WTC11 (cell line): ENCODE measurements at regions not wholly inside any gene's neighbourhood (a gene's known extent, or its start where the extent isn't known, plus 50 kb on each side); places are given as distances from the start of the nearest gene placed in this dataset.

ENCODE experiments used
- ATAC-seq: fragments of 200-7000 bp; cut with Tn5 transposase; 2 replicates; pipeline ENCODE4 v1.10.0; 2021; ENCODE audit warnings: mild to moderate bottlenecking, moderate library complexity
- CTCF ChIA-PET: fragments of 300-600 bp; sonication (Branson Sonifier 250); formaldehyde crosslinking; loops from one replicate; lab custom pipeline; 2021; ENCODE audit warnings: antibody characterized with exemption; lab: Charles Lee
- POLR2A ChIA-PET: fragments of 350-600 bp; sonication (Branson Sonifier 250); formaldehyde crosslinking; loops from one replicate; lab custom pipeline; 2021; ENCODE audit warnings: antibody characterized with exemption; lab: Charles Lee
- DNase-seq: peaks from one replicate; pipeline ENCODE4 v3.0.0; 2021; ENCODE audit warnings: low spot score
- H3K27ac Mint-ChIP-seq: 2 replicates; pipeline ENCODE4 v1.8.0; 2021; ENCODE audit warnings: mixed read lengths
- H3K27me3 Mint-ChIP-seq: 2 replicates; pipeline ENCODE4 v1.8.0; 2021; ENCODE audit warnings: low read depth, mild to moderate bottlenecking, moderate library complexity, mixed read lengths
- H3K36me3 Mint-ChIP-seq: 2 replicates; pipeline ENCODE4 v1.8.0; 2021; ENCODE audit warnings: mixed read lengths
- H3K4me1 Mint-ChIP-seq: 2 replicates; pipeline ENCODE4 v1.8.0; 2022; ENCODE audit warnings: mixed read lengths
- H3K4me3 Mint-ChIP-seq: 2 replicates; pipeline ENCODE4 v1.8.0; 2021; ENCODE audit warnings: mild to moderate bottlenecking, moderate library complexity, mixed read lengths
- H3K9me3 Mint-ChIP-seq: 2 replicates; pipeline ENCODE4 v1.8.0; 2021; ENCODE audit warnings: mixed read lengths
- CBFB ChIP-seq: sonication (generic); formaldehyde crosslinking; IDR thresholded peaks from 2 replicates; pipeline ENCODE4 v1.8.1; 2022; ENCODE audit warnings: mild to moderate bottlenecking, low read depth, missing genetic modification reagents
- CDX4 ChIP-seq: fragments of 250-450 bp; sonication (Bioruptor Pico); IDR thresholded peaks from 2 replicates; pipeline ENCODE4 v1.9.0; 2021; ENCODE audit warnings: moderate library complexity, mild to moderate bottlenecking, inconsistent platforms, borderline replicate concordance
- CREM ChIP-seq: sonication (generic); formaldehyde crosslinking; IDR thresholded peaks from 2 replicates; pipeline ENCODE4 v1.8.1; 2022; ENCODE audit warnings: mild to moderate bottlenecking, missing genetic modification reagents, moderate library complexity
- E2F4 ChIP-seq: sonication (generic); formaldehyde crosslinking; IDR thresholded peaks from 2 replicates; pipeline ENCODE4 v1.8.1; 2022; ENCODE audit warnings: low read depth, mild to moderate bottlenecking, moderate library complexity, missing genetic modification reagents, borderline replicate concordance
- E2F5 ChIP-seq: sonication (generic); formaldehyde crosslinking; IDR thresholded peaks from 2 replicates; pipeline ENCODE4 v1.8.1; 2022; ENCODE audit warnings: mild to moderate bottlenecking, moderate library complexity, missing genetic modification reagents
- EMX1 ChIP-seq: fragments of 250-450 bp; sonication (Bioruptor Pico); IDR thresholded peaks from 2 replicates; pipeline ENCODE4 v1.8.0; 2021; ENCODE audit warnings: mild to moderate bottlenecking
- HMGXB4 ChIP-seq: sonication (generic); formaldehyde crosslinking; IDR thresholded peaks from 2 replicates; pipeline ENCODE4 v1.8.1; 2023; ENCODE audit warnings: mild to moderate bottlenecking, moderate library complexity, missing genetic modification reagents
- IRF1 ChIP-seq: sonication (generic); formaldehyde crosslinking; IDR thresholded peaks from 2 replicates; pipeline ENCODE4 v1.8.0; 2023; ENCODE audit warnings: missing genetic modification reagents
- MXD4 ChIP-seq: fragments of 250-450 bp; sonication (Bioruptor Pico); IDR thresholded peaks from 2 replicates; pipeline ENCODE4 v1.8.0; 2021; ENCODE audit warnings: mild to moderate bottlenecking, moderate library complexity, borderline replicate concordance
- NFE2L1 ChIP-seq: sonication (generic); formaldehyde crosslinking; IDR thresholded peaks from 2 replicates; pipeline ENCODE4 v1.8.1; 2023; ENCODE audit warnings: missing genetic modification reagents
- NFYB ChIP-seq: sonication (generic); formaldehyde crosslinking; conservative IDR thresholded peaks from 2 replicates; pipeline ENCODE4 v1.8.0; 2022; ENCODE audit warnings: low read depth, missing genetic modification reagents
- NR1H2 ChIP-seq: sonication (generic); formaldehyde crosslinking; IDR thresholded peaks from 2 replicates; pipeline ENCODE4 v1.9.0; 2021; ENCODE audit warnings: mild to moderate bottlenecking, moderate library complexity, missing genetic modification reagents
- NR3C1 ChIP-seq: sonication (generic); formaldehyde crosslinking; conservative IDR thresholded peaks from 2 replicates; pipeline ENCODE4 v1.8.1; 2023; ENCODE audit warnings: low read depth, mild to moderate bottlenecking, missing genetic modification reagents
- ZNF121 ChIP-seq: sonication (generic); formaldehyde crosslinking; IDR thresholded peaks from 2 replicates; pipeline ENCODE4 v1.8.0; 2023; ENCODE audit warnings: missing genetic modification reagents
- ZNF232 ChIP-seq: sonication (generic); formaldehyde crosslinking; IDR thresholded peaks from 2 replicates; pipeline ENCODE4 v1.8.0; 2022; ENCODE audit warnings: mild to moderate bottlenecking, missing genetic modification reagents
- ZNF317 ChIP-seq: sonication (generic); formaldehyde crosslinking; IDR thresholded peaks from 2 replicates; pipeline ENCODE4 v1.8.1; 2023; ENCODE audit warnings: low read depth, mild to moderate bottlenecking, moderate library complexity, missing genetic modification reagents, borderline replicate concordance
- ZNF423 ChIP-seq: fragments of 250-450 bp; sonication (Bioruptor Pico); IDR thresholded peaks from 2 replicates; pipeline ENCODE4 v2.1.2; 2022; ENCODE audit warnings: mild to moderate bottlenecking, moderate library complexity
- ZNF425 ChIP-seq: fragments of 250-450 bp; sonication (Bioruptor Pico); conservative IDR thresholded peaks from 2 replicates; pipeline ENCODE4 v1.9.0; 2021; ENCODE audit warnings: mild to moderate bottlenecking
- TF ChIP-seq, protein P1 (sequence below): sonication (generic); formaldehyde crosslinking; IDR thresholded peaks from 2 replicates; pipeline ENCODE4 v1.8.0; 2022; ENCODE audit warnings: mild to moderate bottlenecking, missing genetic modification reagents
- TF ChIP-seq, protein P2 (sequence below): sonication (generic); formaldehyde crosslinking; IDR thresholded peaks from 2 replicates; pipeline ENCODE4 v1.8.0; 2023; ENCODE audit warnings: missing genetic modification reagents, mild to moderate bottlenecking, borderline replicate concordance

GRCh38 chr12:91529829-91530228 lies 347.2 kb upstream of the DCN start:
- ChIA-PET CTCF (no interaction called here), POLR2A (no interaction called here)
- Mint-ChIP-seq H3K4me3 (no peak overlapping the region), H3K27me3 (no peaks in the 10 kb centered on the region), H3K27ac (no peak overlapping the region), H3K36me3 (no peaks in the 10 kb centered on the region), H3K9me3 (peaks cover 18% of the 10 kb centered on the region; the same call in 1 of the 2 replicates), H3K4me1 (no peaks in the 10 kb centered on the region)
- ATAC-seq (no peak), DNase-seq (no peak)
- TF ChIP-seq NFE2L1 (CRISPR knock-in tag) (no peak), HMGXB4 (CRISPR knock-in tag) (no peak), ZNF425 (no peak), NR1H2 (CRISPR knock-in tag) (no peak), ZNF317 (CRISPR knock-in tag) (no peak), CDX4 (CRISPR knock-in tag) (no peak)
- TF ChIP-seq, protein P1, sequence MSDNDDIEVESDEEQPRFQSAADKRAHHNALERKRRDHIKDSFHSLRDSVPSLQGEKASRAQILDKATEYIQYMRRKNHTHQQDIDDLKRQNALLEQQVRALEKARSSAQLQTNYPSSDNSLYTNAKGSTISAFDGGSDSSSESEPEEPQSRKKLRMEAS (CRISPR knock-in tag), result no peak

GRCh38 chr12:91523831-91524230 lies 341.2 kb upstream of the DCN start:
- H3K27ac Mint-ChIP-seq, result 0 out of 2 replicates have a peak overlapping the region, but pooled peaks have one; percentile 44
- H3K4me3 Mint-ChIP-seq, result no peak overlapping the region
- H3K36me3 Mint-ChIP-seq, result no peaks in the 10 kb centered on the region
- H3K27me3 Mint-ChIP-seq, result no peaks in the 10 kb centered on the region
- H3K4me1 Mint-ChIP-seq, result peaks cover 8% of the 10 kb centered on the region
- DNase-seq, result no peak
- CTCF ChIA-PET, result no interaction called here
- TF ChIP-seq ZNF423 (CRISPR knock-in tag) (peak; percentile 71), ZNF121 (CRISPR knock-in tag) (no peak)
- POLR2A ChIA-PET, result no interaction called here
- peak; percentile 96 for ATAC-seq
- H3K9me3 Mint-ChIP-seq, result peaks cover under 1% of the 10 kb centered on the region

GRCh38 chr12:91516695-91517047 lies 334.1 kb upstream of the DCN start:
- Mint-ChIP-seq H3K4me1 (peaks cover 31% of the 10 kb centered on the region), H3K27me3 (no peaks in the 10 kb centered on the region), H3K9me3 (peaks cover 9% of the 10 kb centered on the region), H3K27ac (no peak overlapping the region), H3K4me3 (no peak overlapping the region), H3K36me3 (no peaks in the 10 kb centered on the region)
- DNase-seq, result no peak
- ChIA-PET POLR2A (no interaction called here), CTCF (no interaction called here)
- no peak for ATAC-seq
- TF ChIP-seq E2F5 (CRISPR knock-in tag), result no peak
- TF ChIP-seq CREM (CRISPR knock-in tag), result no peak
- TF ChIP-seq ZNF423 (CRISPR knock-in tag), result no peak
- TF ChIP-seq IRF1 (CRISPR knock-in tag), result no peak
- no peak for TF ChIP-seq ZNF317 (CRISPR knock-in tag)
- no peak for TF ChIP-seq NFYB
- no peak for TF ChIP-seq ZNF232
- TF ChIP-seq, protein P2, sequence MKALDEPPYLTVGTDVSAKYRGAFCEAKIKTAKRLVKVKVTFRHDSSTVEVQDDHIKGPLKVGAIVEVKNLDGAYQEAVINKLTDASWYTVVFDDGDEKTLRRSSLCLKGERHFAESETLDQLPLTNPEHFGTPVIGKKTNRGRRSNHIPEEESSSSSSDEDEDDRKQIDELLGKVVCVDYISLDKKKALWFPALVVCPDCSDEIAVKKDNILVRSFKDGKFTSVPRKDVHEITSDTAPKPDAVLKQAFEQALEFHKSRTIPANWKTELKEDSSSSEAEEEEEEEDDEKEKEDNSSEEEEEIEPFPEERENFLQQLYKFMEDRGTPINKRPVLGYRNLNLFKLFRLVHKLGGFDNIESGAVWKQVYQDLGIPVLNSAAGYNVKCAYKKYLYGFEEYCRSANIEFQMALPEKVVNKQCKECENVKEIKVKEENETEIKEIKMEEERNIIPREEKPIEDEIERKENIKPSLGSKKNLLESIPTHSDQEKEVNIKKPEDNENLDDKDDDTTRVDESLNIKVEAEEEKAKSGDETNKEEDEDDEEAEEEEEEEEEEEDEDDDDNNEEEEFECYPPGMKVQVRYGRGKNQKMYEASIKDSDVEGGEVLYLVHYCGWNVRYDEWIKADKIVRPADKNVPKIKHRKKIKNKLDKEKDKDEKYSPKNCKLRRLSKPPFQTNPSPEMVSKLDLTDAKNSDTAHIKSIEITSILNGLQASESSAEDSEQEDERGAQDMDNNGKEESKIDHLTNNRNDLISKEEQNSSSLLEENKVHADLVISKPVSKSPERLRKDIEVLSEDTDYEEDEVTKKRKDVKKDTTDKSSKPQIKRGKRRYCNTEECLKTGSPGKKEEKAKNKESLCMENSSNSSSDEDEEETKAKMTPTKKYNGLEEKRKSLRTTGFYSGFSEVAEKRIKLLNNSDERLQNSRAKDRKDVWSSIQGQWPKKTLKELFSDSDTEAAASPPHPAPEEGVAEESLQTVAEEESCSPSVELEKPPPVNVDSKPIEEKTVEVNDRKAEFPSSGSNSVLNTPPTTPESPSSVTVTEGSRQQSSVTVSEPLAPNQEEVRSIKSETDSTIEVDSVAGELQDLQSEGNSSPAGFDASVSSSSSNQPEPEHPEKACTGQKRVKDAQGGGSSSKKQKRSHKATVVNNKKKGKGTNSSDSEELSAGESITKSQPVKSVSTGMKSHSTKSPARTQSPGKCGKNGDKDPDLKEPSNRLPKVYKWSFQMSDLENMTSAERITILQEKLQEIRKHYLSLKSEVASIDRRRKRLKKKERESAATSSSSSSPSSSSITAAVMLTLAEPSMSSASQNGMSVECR (CRISPR knock-in tag), result no peak
- no peak for TF ChIP-seq MXD4 (CRISPR knock-in tag)
- TF ChIP-seq, protein P1 (CRISPR knock-in tag), result no peak
- no peak for TF ChIP-seq NR3C1
- no peak for TF ChIP-seq CBFB (CRISPR knock-in tag)
- TF ChIP-seq EMX1 (CRISPR knock-in tag), result no peak
- no peak for TF ChIP-seq E2F4
